ENCODE measurements at regions not wholly inside any gene's neighbourhood (a gene's known extent, or its start where the extent isn't known, plus 50 kb on each side); places are given as distances from the start of the nearest gene placed in this dataset.
"Not testable (repeated sequence)": the region's sequence is repeated elsewhere in the genome, so short reads cannot be mapped to it uniquely, and the experiment has no call there.

DNA sequence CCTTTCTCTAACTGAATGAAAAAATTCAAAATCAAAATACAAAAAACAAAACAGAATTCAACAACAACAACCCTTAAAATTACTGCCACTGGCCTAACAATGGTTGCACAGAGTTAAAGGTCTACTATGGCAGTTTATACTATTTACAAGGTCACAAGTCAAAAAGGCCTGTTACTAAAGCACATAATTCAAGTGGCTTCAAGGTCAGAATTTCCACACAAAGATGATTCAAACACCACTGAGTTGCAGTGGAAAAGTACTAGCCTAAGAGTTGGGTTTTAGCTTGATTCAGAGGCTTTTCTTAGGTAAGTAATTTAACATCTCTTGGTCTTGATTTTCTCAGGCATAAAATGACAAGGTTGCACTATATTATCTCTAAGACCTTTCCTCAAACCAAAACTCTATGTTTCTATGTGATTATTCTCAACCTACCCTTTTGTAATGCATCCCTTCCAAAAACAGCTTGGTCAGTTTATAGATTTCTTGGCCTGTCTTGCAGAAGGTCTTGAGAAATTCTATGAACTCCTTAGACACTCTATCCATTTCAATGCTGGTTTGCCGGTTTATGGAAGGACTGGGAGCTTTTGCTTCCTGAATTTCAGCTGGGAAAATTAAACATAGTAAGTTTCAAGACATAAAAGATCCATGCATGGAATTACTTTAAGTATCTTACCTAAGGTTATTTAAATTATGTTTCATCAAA, 189.8 kb upstream of the KCTD7 start:
- BruUV-seq (replicated peaks); H3K4me3 ChIP-seq (replicated peaks in 1 of 3; ENCODE audit: insufficient read depth in 1 of 3, low read depth in 1 of 3, low read length in 3 of 3); dilution Hi-C loops (cut with MboI; ENCODE audit: extremely low pct_ligation_motif_present, low sequenced_read_pairs); H4K20me1 ChIP-seq (replicated peaks; ENCODE audit: control insufficient read depth, extremely low read depth, insufficient read depth, low read length); POLR2A ChIA-PET; H3K27me3 ChIP-seq (ENCODE audit: control insufficient read depth in 2 of 2, insufficient read depth in 2 of 2, low read length in 2 of 2); FAIRE-seq; H3K27ac ChIP-seq (ENCODE audit: insufficient read depth, low read depth, low read length); H3K36me3 ChIP-seq (ENCODE audit: control insufficient read depth in 2 of 2, extremely low read depth in 1 of 2, insufficient read depth in 2 of 2, low read length in 2 of 2); H3K79me2 ChIP-seq (ENCODE audit: control insufficient read depth, insufficient read depth, low read length); H2AFZ ChIP-seq (ENCODE audit: low read depth, low read length); H3K9me1 ChIP-seq (replicated peaks; ENCODE audit: control insufficient read depth, extremely low read depth, insufficient read depth, low read length); intact Hi-C loops (cut with micrococcal nuclease); DNase-seq (ENCODE audit: low read depth, low spot score); H3K4me2 ChIP-seq (ENCODE audit: insufficient read depth, low read length); H3K4me1 ChIP-seq (ENCODE audit: control insufficient read depth, extremely low read depth, insufficient read depth, low read length); H3K9me3 ChIP-seq (replicated peaks; ENCODE audit: control insufficient read depth, insufficient read depth, low read length); H3K9ac ChIP-seq (replicated peaks; ENCODE audit: extremely low read depth, insufficient read depth, low read length): not testable (repeated sequence)
- CTCF ChIA-PET = interaction anchor here (1.3 kb wide), 1 partner anchor 9 kb away, joined by 3 read pairs; no protein-coding TSS in a partner anchor

DNA sequence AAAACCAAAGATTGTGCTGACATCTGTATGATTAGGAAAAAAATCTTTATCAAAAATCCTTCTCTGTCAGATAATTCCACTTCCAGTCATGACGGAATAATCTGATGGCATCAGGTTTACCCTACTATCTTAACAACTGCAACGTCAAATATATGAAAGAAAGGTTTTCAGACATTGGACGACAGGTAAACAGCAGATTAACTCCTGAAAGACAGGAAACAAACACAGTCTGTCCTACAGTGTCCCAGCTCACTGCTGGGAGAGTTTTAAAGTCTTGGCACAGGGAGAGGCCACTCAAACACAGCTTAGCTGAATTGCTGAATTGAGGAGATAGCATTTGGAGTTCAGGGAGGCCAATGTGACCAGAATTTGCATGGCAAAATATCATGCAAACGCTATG, 186.3 kb upstream of the KCTD7 start:
- DNase-seq (ENCODE audit: low read depth, low spot score) = no peak
- Histone ChIP-seq H3K4me3 (replicated peaks in 1 of 3; ENCODE audit: insufficient read depth in 1 of 3, low read depth in 1 of 3, low read length in 3 of 3) (no peak overlapping the region), H3K27ac (ENCODE audit: insufficient read depth, low read depth, low read length) (no peak overlapping the region), H3K4me2 (ENCODE audit: insufficient read depth, low read length) (no peak overlapping the region), H3K4me1 (ENCODE audit: control insufficient read depth, extremely low read depth, insufficient read depth, low read length) (peaks cover 12% of the 10 kb centered on the region), H3K27me3 (ENCODE audit: control insufficient read depth in 2 of 2, insufficient read depth in 2 of 2, low read length in 2 of 2) (no peaks in the 10 kb centered on the region), H3K79me2 (ENCODE audit: control insufficient read depth, insufficient read depth, low read length) (no peaks in the 10 kb centered on the region), H2AFZ (ENCODE audit: low read depth, low read length) (no peak overlapping the region), H3K36me3 (ENCODE audit: control insufficient read depth in 2 of 2, extremely low read depth in 1 of 2, insufficient read depth in 2 of 2, low read length in 2 of 2) (no peaks in the 10 kb centered on the region), H3K9me1 (replicated peaks; ENCODE audit: control insufficient read depth, extremely low read depth, insufficient read depth, low read length) (no peaks in the 10 kb centered on the region), H3K9me3 (replicated peaks; ENCODE audit: control insufficient read depth, insufficient read depth, low read length) (no peaks in the 10 kb centered on the region), H4K20me1 (replicated peaks; ENCODE audit: control insufficient read depth, extremely low read depth, insufficient read depth, low read length) (no peaks in the 10 kb centered on the region), H3K9ac (replicated peaks; ENCODE audit: extremely low read depth, insufficient read depth, low read length) (no peak overlapping the region)
- FAIRE-seq = no peak
- TF ChIP-seq MYC (IDR thresholded peaks at IDR 0.05; ENCODE audit: low read depth, low read length) = no peak
- TF ChIP-seq GATA2 (IDR thresholded peaks at IDR 0.05; ENCODE audit: insufficient read depth, insufficient read length, low read depth, low read length) = no peak
- no peak for TF ChIP-seq FOS (IDR thresholded peaks at IDR 0.05; ENCODE audit: borderline replicate concordance, insufficient read depth, low read length)
- TF ChIP-seq POLR2A (IDR thresholded peaks at IDR 0.05; ENCODE audit: low read depth, low read length) = no peak
- no peak for TF ChIP-seq JUN (IDR thresholded peaks at IDR 0.05; ENCODE audit: borderline replicate concordance, insufficient read depth, insufficient read length, low read depth)
- ChIA-PET POLR2A (no interaction called here), CTCF (no interaction called here)
- intact Hi-C loops (cut with micrococcal nuclease) (no loop called here), dilution Hi-C loops (cut with MboI; ENCODE audit: extremely low pct_ligation_motif_present, low sequenced_read_pairs) (no loop called here)
- BruUV-seq (replicated peaks) = no TSS peak
